RCC 7860 (cell line): ENCODE measurements at regions not wholly inside any gene's neighbourhood (a gene's known extent, or its start where the extent isn't known, plus 50 kb on each side); places are given as distances from the start of the nearest gene placed in this dataset.
A peak's percentile ranks its signal among the peaks of the same experiment; 100 is the strongest.

Source experiments
- DNase-seq: peaks from one replicate; pipeline ENCODE4 v3.0.0-alpha.2; 2015; ENCODE audit warnings: low spot score
- FAIRE-seq: peaks from 2 replicates; lab custom pipeline; 2012; peaks lifted over from hg19 to GRCh38; lab: Jason Lieb, UNC

DNA sequence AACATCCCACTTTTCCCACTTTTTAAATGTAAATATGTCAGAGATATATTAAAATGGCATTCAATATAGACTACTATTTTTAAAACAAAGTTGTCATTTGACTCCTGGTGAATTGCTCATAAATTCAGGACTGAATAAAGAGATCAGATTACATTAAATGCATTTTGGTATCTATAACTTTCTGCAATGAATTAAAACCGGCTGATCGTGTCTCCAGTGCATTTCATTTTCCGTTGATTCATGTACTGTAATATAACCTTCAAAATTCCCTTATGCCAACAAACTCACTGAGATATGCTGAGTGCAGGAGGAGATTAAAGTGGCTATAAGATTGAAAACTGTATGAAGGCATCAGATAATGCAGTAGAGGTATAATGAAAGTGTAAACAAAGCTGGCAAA is 361.1 kb upstream of the CDIN1 start:
- FAIRE-seq (no peak), DNase-seq (no peak)

DNA sequence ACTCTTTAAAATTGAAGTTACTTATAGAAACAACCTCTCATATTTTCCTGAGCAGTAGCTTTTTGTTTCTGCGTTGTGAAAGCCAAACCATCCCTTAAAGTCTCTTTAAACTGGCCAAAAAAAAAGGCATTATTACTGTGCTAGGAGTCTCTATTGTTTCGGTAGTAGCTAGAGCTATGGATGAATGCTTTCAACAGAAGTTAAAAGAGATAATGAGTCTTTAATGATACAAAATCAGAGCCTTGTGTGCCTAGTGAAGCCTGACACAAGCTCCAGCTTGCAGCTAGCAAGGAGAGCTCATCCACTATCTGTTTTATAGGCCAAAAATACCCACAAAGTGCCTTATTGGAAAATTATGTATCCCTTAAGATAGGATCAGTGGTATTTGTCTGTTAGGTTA is 360.4 kb upstream of the CDIN1 start:
- DNase-seq (no peak), FAIRE-seq (no peak)

- DNase-seq (no peak), FAIRE-seq (no peak)
Observed at GRCh38 chr15:36221992-36222391, 357.4 kb upstream of the CDIN1 start.

DNA sequence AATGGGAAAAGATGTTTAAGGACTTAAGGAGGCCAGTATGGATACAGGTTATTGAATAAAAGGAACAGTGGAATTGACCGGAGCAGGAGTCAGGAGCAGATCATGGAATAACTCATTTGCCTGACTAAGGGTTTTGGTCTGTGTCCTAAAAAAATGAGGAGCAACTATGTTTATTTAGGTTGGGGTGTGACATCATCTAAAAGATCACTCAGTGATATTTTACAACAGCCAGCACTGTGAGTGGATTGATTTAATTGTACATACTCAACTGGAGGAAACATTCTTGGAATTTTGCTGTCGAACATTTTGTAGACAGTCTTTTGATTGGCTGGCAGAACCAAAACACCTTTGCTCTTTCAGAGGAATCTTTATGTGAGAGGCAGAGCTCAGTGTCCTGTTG is 348.6 kb upstream of the CDIN1 start:
- no peak for FAIRE-seq
- no peak for DNase-seq

DNA sequence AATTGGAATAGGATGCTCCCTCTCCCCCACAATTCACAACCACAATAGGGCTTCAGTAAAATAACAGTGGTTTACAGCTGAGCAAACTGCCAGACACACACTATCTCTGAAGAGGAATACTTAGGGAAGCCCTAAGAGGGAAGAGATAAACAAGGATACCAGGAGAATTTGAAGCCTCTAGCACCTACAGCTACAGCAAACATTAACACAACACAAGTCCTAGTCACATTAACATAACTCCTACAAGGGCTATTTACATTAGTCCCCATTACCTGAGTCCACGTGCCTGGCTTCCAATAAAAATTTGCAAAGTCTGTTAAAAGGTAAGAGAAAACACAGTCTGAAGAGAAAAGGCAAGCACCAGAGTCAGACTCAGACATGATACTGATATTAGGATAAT is 346.9 kb upstream of the CDIN1 start:
- FAIRE-seq: no peak

DNA sequence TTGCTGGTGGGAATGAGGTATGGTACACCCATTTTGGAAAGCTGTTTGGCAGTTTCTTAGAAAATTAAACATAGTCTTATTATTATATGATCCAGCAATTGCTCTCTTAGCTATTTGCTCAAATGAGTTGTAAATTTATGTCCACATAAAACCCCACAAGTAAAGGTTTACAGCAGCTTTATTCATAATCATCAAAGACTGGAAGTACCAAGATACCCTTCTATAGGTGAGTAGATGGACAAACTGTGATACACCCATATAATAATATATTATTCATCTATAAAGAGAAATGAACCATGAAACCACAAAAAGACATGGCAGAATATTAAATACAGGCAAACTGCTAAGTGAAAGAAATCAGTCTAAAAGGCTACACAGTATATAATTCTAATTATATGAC is 344.7 kb upstream of the CDIN1 start:
- FAIRE-seq (no peak), DNase-seq (no peak)

More for the DNA sequence above, 346.9 kb upstream of the CDIN1 start:
- no peak for DNase-seq

- no peak for FAIRE-seq
- no peak for DNase-seq
Observed at GRCh38 chr15:36235173-36235572, 344.3 kb upstream of the CDIN1 start.

DNA sequence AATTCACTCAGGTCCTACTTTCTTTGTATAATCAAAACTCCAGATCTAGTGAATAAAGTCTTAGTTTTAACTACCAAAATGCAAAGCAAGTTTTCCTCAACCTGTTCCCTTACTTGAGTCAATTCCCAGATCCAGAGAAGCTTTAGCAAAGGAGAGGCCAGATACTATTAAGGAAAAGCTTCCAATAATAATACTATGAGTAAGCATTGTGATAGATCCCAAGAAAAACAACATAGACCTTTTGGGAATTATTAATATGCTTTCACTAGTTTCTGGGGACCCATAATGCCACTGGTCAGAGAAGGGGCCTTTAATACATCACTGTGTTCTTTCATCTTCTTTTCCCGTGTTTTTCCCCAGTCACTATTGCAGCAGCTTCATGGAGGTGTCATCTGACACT is 339.9 kb upstream of the CDIN1 start:
- DNase-seq: no peak
- FAIRE-seq: no peak

GRCh38 chr15:36251450-36251849 is 328.0 kb upstream of the CDIN1 start:
- no peak for FAIRE-seq
- DNase-seq: no peak

- DNase-seq: no peak
- no peak for FAIRE-seq
Observed at GRCh38 chr15:36252146-36252711, 327.2 kb upstream of the CDIN1 start.

- DNase-seq (no peak), FAIRE-seq (no peak)
Observed at GRCh38 chr15:36254426-36254825, 325.0 kb upstream of the CDIN1 start.

GRCh38 chr15:36256404-36256807 is 323.0 kb upstream of the CDIN1 start:
- DNase-seq (no peak), FAIRE-seq (no peak)

DNA sequence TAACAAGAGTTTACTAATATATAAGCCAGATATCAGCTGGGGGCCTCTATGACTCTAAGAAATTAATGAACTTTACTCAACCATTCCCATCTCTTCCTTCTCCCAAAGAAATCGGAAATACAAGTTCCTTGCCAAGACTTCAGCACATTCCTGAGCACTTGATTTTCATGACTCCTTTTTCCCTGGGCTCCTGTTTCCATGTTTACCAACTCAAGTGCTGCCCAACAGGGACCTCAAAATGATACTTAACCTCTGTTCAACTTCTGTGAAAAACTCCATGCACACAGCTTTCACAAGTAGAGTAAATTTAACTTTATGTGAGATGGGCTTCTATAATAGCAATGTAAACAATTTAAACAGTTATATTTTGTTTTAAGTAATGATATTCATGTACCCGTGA is 315.8 kb upstream of the CDIN1 start:
- DNase-seq (no peak), FAIRE-seq (no peak)

DNA sequence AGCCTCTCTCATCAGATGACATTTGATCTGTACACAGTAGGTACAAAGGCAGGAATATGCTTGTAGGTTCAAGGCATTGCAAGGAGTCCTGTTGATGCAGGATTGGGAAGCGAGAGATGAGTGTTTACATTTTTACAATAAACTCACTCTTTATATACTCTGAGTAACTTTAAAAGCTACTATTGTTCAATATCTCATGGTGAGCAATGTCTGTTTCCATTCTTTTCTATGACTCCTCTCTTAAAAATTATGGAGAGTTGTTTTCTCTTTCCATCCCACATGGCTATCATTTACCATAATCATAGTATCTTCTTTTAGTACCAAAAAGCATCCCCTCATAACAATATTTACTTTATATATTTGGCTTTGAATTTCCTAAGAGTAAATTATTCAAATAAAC is 314.0 kb upstream of the CDIN1 start:
- no peak for DNase-seq
- no peak for FAIRE-seq

DNA sequence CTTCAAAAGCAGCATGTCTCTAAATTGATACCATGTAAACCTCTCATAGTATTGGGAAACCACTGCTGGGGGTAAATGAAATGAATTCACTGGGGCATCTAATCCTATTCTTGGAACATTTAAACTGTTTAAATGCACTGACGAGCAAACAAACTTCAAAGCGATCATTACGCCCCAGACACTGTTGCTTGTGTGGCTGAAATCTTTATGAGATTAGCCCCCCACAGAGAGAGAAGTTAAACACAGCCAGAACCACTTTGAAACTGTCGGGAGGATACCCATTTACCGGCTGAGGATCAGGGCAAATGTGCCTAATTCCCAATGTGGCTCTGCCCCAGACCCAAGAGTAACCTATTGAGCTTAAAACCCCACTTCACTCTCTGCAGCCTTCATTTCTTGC is 308.4 kb upstream of the CDIN1 start:
- DNase-seq: no peak
- FAIRE-seq: no peak

- FAIRE-seq: no peak
- DNase-seq: no peak
Observed at GRCh38 chr15:36275656-36276055, 303.8 kb upstream of the CDIN1 start.

DNA sequence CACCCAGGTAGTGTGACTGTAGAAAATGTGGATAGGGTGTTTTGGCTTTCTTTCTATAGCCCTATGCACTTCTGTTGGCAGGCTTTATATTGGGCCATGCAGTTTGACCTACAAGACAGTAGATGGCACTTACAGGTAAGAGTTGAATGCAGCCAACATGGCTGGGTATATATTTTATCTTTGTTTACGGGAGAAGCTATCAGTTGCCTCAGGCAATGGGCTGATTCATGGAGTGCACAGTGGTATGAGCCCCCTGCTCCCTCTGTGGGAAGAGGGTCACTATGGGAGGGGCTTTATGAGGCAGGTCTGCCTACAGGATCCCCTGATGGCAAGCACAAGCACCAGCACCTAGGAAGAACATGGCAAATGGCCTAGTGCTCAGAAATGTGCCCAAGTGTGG is 301.2 kb upstream of the CDIN1 start:
- DNase-seq: peak; percentile 8

DNA sequence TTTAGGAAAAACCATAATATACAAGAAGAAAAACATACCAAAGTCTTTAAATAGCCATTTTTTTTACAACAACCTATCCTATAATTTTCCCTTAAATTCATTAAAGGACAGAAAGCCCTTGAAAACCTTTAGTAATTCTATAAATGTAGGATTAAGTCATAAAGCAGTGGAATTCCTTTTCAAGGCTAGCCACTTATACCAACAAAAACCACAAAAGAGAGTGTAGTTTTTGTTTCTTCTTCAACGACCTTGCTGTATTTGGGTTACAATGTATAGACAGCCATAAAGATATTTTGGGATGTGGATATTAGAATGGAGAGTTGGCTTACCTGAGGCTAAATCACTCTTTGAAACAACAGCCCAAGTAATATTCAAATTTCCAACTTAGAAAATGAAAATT is 296.6 kb upstream of the CDIN1 start:
- DNase-seq: no peak

More for the DNA sequence above, 301.2 kb upstream of the CDIN1 start:
- no peak for FAIRE-seq

GRCh38 chr15:36284911-36285310 is 294.5 kb upstream of the CDIN1 start:
- DNase-seq: no peak
- FAIRE-seq: no peak

More for the DNA sequence above, 296.6 kb upstream of the CDIN1 start:
- FAIRE-seq: no peak

- DNase-seq (no peak), FAIRE-seq (no peak)
Observed at GRCh38 chr15:36291501-36291900, 287.9 kb upstream of the CDIN1 start.

DNA sequence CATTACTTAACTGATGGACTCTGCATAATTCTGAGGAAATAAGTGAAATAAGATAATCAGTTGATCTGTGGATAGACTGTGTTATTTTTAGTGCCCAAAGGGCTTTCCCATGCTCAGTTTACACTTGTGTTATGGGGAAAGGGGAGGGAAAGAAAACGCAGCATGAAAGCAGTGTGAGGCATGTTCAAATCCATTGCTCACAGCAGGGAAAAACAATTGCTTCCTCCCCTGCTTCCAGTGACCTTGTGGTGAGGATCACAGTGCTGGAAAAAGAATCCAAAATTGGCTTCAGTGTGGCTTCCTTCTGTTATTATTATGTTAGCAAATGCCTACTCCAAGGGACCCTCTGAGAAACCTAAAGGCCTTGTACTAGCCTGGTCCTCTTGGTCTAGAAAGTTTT is 285.1 kb upstream of the CDIN1 start:
- DNase-seq (no peak), FAIRE-seq (no peak)

GRCh38 chr15:36301947-36302346 is 277.5 kb upstream of the CDIN1 start:
- DNase-seq: no peak
- FAIRE-seq: no peak

DNA sequence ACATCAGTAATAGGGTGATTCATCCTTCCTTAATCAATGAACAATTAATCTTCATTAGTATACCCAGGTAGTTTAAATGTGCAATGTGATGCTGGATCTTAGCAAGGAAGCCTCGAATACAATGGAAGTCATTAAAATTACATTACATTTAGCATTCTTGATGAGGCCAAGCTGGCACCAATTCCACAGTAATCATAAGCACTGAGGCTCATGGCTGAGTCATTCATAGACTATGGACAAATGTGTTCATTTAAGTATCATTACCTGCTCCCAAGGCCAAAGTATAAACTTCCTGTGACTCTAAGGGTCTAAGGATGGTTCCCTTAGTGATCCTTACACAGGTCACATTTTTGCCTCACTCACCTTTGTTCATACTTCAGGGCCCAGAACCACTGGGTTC is 266.4 kb upstream of the CDIN1 start:
- FAIRE-seq (no peak), DNase-seq (no peak)
